IMR-90 (cell line): ENCODE measurements at regions not wholly inside any gene's neighbourhood (a gene's known extent, or its start where the extent isn't known, plus 50 kb on each side); places are given as distances from the start of the nearest gene placed in this dataset.

Source experiments
- ATAC-seq: fragments of 200-7000 bp; cut with Tn5 transposase; 2 replicates; pipeline ENCODE4 v1.9.1; 2020; ENCODE audit warnings: low read depth, mild to moderate bottlenecking, moderate library complexity
- BruUV-seq: library from RNA; stranded (reverse); fragments of 400-500 nt; replicated peaks from 2 replicates; lab custom pipeline; 2021; lab: Mats Ljungman, UMichigan
- CTCF ChIA-PET: fragments of 300-600 bp; formaldehyde crosslinking; extraction: SDS; loops from one replicate; lab custom pipeline; 2021; ENCODE audit warnings: antibody characterized with exemption; lab: Yijun Ruan, JAX
- POLR2A ChIA-PET: fragments of 300-600 bp; sonication (Branson Sonifier 250); formaldehyde crosslinking; loops from one replicate; lab custom pipeline; 2022; ENCODE audit warnings: antibody characterized with exemption; ENCODE audit not compliant: unreplicated experiment; lab: Charles Lee
- DNase-seq: peaks from one replicate; pipeline ENCODE4 v3.0.0; 2013
- H2AFZ ChIP-seq: replicated peaks from 2 replicates; pipeline ENCODE3; 2013; ENCODE audit warnings: low read length, mild to moderate bottlenecking; ENCODE audit not compliant: poor library complexity
- H2AK5ac ChIP-seq: 2 replicates; pipeline ENCODE4 v1.6.1; 2013; ENCODE audit warnings: low read depth, low read length, inconsistent platforms
- H2AK9ac ChIP-seq: replicated peaks from 2 replicates; pipeline ENCODE3; 2013; ENCODE audit warnings: mild to moderate bottlenecking, low read depth, low read length, moderate library complexity; ENCODE audit not compliant: poor library complexity
- H2BK120ac ChIP-seq: 2 replicates; pipeline ENCODE4 v1.6.1; 2013; ENCODE audit warnings: low read depth, low read length, inconsistent platforms
- H2BK15ac ChIP-seq: 3 replicates; pipeline ENCODE4 v1.6.1; 2013; ENCODE audit warnings: low read depth, low read length, inconsistent platforms
- H2BK20ac ChIP-seq: 2 replicates; pipeline ENCODE4 v1.6.1; 2013; ENCODE audit warnings: low read depth, mild to moderate bottlenecking, inconsistent platforms, low read length, moderate library complexity
- H2BK5ac ChIP-seq: 2 replicates; pipeline ENCODE4 v1.6.1; 2013; ENCODE audit warnings: mild to moderate bottlenecking, low read depth, low read length, inconsistent platforms; ENCODE audit not compliant: poor library complexity, severe bottlenecking
- H3K14ac ChIP-seq: replicated peaks from 2 replicates; pipeline ENCODE4 v1.6.1; 2013; ENCODE audit warnings: low read depth, low read length, inconsistent platforms
- H3K18ac ChIP-seq: 2 replicates; pipeline ENCODE4 v1.6.1; 2013; ENCODE audit warnings: low read depth, low read length, control low read depth
- H3K23ac ChIP-seq: 2 replicates; pipeline ENCODE4 v1.6.1; 2013; ENCODE audit warnings: low read depth, low read length, inconsistent platforms
- H3K27ac ChIP-seq: 2 replicates; pipeline ENCODE4 v1.5.1; 2013; ENCODE audit warnings: mild to moderate bottlenecking, control low read depth, low read length; ENCODE audit not compliant: insufficient read depth
- H3K27me3 ChIP-seq: 2 replicates; pipeline ENCODE4 v1.6.1; 2013; ENCODE audit warnings: low read length; ENCODE audit not compliant: control insufficient read depth, insufficient read depth
- H3K36me3 ChIP-seq: 2 replicates; pipeline ENCODE4 v1.6.1; 2013; ENCODE audit warnings: low read length, mixed read lengths; ENCODE audit not compliant: control insufficient read depth, insufficient read depth
- H3K4ac ChIP-seq: 2 replicates; pipeline ENCODE4 v1.6.1; 2013; ENCODE audit warnings: low read depth, low read length, inconsistent platforms
- H3K4me1 ChIP-seq: 2 replicates; pipeline ENCODE4 v1.6.1; 2013; ENCODE audit warnings: low read length, mixed read lengths; ENCODE audit not compliant: control insufficient read depth, insufficient read depth
- H3K4me2 ChIP-seq: 2 replicates; pipeline ENCODE4 v1.6.1; 2013; ENCODE audit warnings: low read depth, mild to moderate bottlenecking, control low read depth, low read length, moderate library complexity
- H3K4me3 ChIP-seq: 2 replicates; pipeline ENCODE4 v1.5.1; 2013; ENCODE audit warnings: low read depth, mild to moderate bottlenecking, control low read depth, low read length, moderate library complexity; ENCODE audit not compliant: insufficient read depth
- H3K56ac ChIP-seq: 2 replicates; pipeline ENCODE4 v1.6.1; 2013; ENCODE audit warnings: low read length, inconsistent platforms; ENCODE audit not compliant: insufficient read depth; ENCODE audit errors: extremely low read depth
- H3K79me1 ChIP-seq, 2 experiments: 2 replicates each; pipeline ENCODE4 v1.6.1; 2013; ENCODE audit warnings: low read length in 2 of 2, inconsistent platforms in 1 of 2, low read depth in 1 of 2
- H3K9ac ChIP-seq: 2 replicates; pipeline ENCODE4 v1.6.1; 2013; ENCODE audit warnings: low read depth, low read length, control low read depth
- H3K9me1 ChIP-seq: 2 replicates; pipeline ENCODE4 v1.6.1; 2013; ENCODE audit warnings: low read length, inconsistent platforms; ENCODE audit not compliant: insufficient read depth
- H3K9me3 ChIP-seq: 2 replicates; pipeline ENCODE4 v1.6.1; 2013; ENCODE audit warnings: low read length; ENCODE audit not compliant: control insufficient read depth, insufficient read depth
- H4K20me1 ChIP-seq: 2 replicates; pipeline ENCODE4 v1.6.1; 2013; ENCODE audit warnings: low read length, inconsistent platforms; ENCODE audit not compliant: insufficient read depth
- H4K5ac ChIP-seq: 2 replicates; pipeline ENCODE4 v1.6.1; 2013; ENCODE audit warnings: mild to moderate bottlenecking, low read depth, low read length, control low read depth
- H4K8ac ChIP-seq, 2 experiments: 2 replicates each; pipeline ENCODE4 v1.6.1; 2013; ENCODE audit warnings: low read depth in 2 of 2, low read length in 2 of 2, control low read depth in 1 of 2, inconsistent platforms in 1 of 2
- H4K91ac ChIP-seq: 2 replicates; pipeline ENCODE4 v1.6.1; 2013; ENCODE audit warnings: low read depth, low read length, inconsistent platforms; ENCODE audit not compliant: insufficient read depth
- CTCF ChIP-seq: conservative IDR thresholded peaks from 2 replicates; pipeline ENCODE4 v1.5.1; 2012; ENCODE audit warnings: mild to moderate bottlenecking, low read depth, low read length, improper control_type of control experiment
- FOS ChIP-seq: fragments of 150-350 bp; IDR thresholded peaks from 2 replicates; pipeline ENCODE4 v1.6.1; 2016; ENCODE audit warnings: low read depth, low read length
- MAZ ChIP-seq: IDR thresholded peaks from 2 replicates; pipeline ENCODE4 v1.6.1; 2012; ENCODE audit warnings: low read depth, mild to moderate bottlenecking, low read length, improper control_type of control experiment, moderate library complexity, borderline replicate concordance
- POLR2A ChIP-seq: IDR thresholded peaks from 2 replicates; pipeline ENCODE4 v1.6.1; 2012; ENCODE audit warnings: mild to moderate bottlenecking, low read depth, low read length
- RAD21 ChIP-seq: IDR thresholded peaks from 2 replicates; pipeline ENCODE4 v1.6.1; 2012; ENCODE audit warnings: low read length, improper control_type of control experiment
- SMC3 ChIP-seq: fragments of 150-350 bp; IDR thresholded peaks from 2 replicates; pipeline ENCODE4 v1.6.1; 2016; ENCODE audit warnings: low read depth, mild to moderate bottlenecking, antibody characterized with exemption, low read length, moderate library complexity
- USF2 ChIP-seq: fragments of 150-350 bp; IDR thresholded peaks from 2 replicates; pipeline ENCODE4 v1.6.1; 2017; ENCODE audit warnings: mild to moderate bottlenecking, antibody characterized with exemption, low read length, low read depth
- WGBS, 2 experiments: methylation state at CpG; one replicate each; pipeline versions ENCODE4 v1.1.5 to v1.1.7; 2013; ENCODE audit warnings: missing lambda C conversion rate in 2 of 2; ENCODE audit not compliant: insufficient read length in 1 of 2; ENCODE audit errors: extremely low coverage in 2 of 2; 5-methylcytosine and 5-hydroxymethylcytosine counted together
- dilution Hi-C: fragments of 300-500 bp; cut with HindIII; formaldehyde crosslinking; loops from one replicate; pipeline ENCODE4 v1.14.3; 2018; ENCODE audit warnings: low sequenced_read_pairs; ENCODE audit not compliant: unreplicated experiment
- in situ Hi-C: fragments of 300-500 bp; cut with MboI; formaldehyde crosslinking; loops from 3 replicates; pipeline ENCODE4 v1.14.3; 2019; ENCODE audit warnings: low sequenced_read_pairs, inconsistent platforms, mixed read lengths
- intact Hi-C: fragments of 100-400 bp; cut with micrococcal nuclease; formaldehyde crosslinking; loops from 2 replicates; pipeline ENCODE4 v1.10.0; 2022

GRCh38 chr7:42831718-42832522 is 80.0 kb downstream of the C7orf25 start:
- peak overlapping the region; percentile 43 for H2AK9ac ChIP-seq
- POLR2A ChIA-PET, result no interaction called here
- H3K36me3 ChIP-seq, result no peaks in the 10 kb centered on the region
- H2AK5ac ChIP-seq, result no peak overlapping the region; the same call in 1 of the 2 replicates
- H3K9me3 ChIP-seq, result no peaks in the 10 kb centered on the region
- no peak overlapping the region; the same call in 1 of the 2 replicates for H3K14ac ChIP-seq
- H3K27me3 ChIP-seq, result peaks cover 11% of the 10 kb centered on the region
- H3K9ac ChIP-seq, result no peak overlapping the region
- H3K4me1 ChIP-seq, result peaks cover 8% of the 10 kb centered on the region; the same call in 1 of the 2 replicates
- no peak overlapping the region for H3K27ac ChIP-seq
- no peak overlapping the region; the same call in 1 of the 2 replicates for H3K23ac ChIP-seq
- no peaks in the 10 kb centered on the region for H4K20me1 ChIP-seq
- CTCF ChIA-PET, result interaction anchor here (1.1 to 2.0 kb wide), 4 partner anchors 11 to 891 kb away, joined by 5 to 8 read pairs (median 6); no protein-coding TSS in a partner anchor
- H3K79me1 ChIP-seq, result no peaks in the 10 kb centered on the region
- no peak overlapping the region for H3K4me3 ChIP-seq
- in situ Hi-C loops (loop anchor here (5.0 to 25.0 kb wide), 2 partner anchors 885 to 1045 kb away; no protein-coding TSS in a partner anchor), dilution Hi-C loops (no loop called here), intact Hi-C loops (loop anchor here (1.0 to 5.0 kb wide), 3 partner anchors 595 to 889 kb away; partner anchors contain the start of gene GLI3)
- H2BK15ac ChIP-seq, result no peak overlapping the region
- WGBS, 2 experiments, result no CpG with 5 or more reads among the region's 9 CpGs
- no peak overlapping the region for H4K8ac ChIP-seq
- ATAC-seq (peak; percentile 87), DNase-seq (peak; percentile 36)
- H3K4ac ChIP-seq, result no peak overlapping the region
- no peak overlapping the region for H2BK20ac ChIP-seq
- H3K4me2 ChIP-seq, result peak overlapping the region; percentile 69
- no peak overlapping the region for H4K5ac ChIP-seq
- TF ChIP-seq FOS (no peak), SMC3 (peak; percentile 43), RAD21 (peak; percentile 53), CTCF (peak; percentile 58), POLR2A (no peak), USF2 (no peak), MAZ (no peak)
- H3K56ac ChIP-seq, result no peak overlapping the region
- no peaks in the 10 kb centered on the region for H3K9me1 ChIP-seq
- H2AFZ ChIP-seq, result peak overlapping the region; percentile 76
- H3K18ac ChIP-seq, result no peak overlapping the region
- H2BK120ac ChIP-seq, result no peak overlapping the region; the same call in 1 of the 2 replicates
- BruUV-seq, result no TSS peak
- no peak overlapping the region for H4K91ac ChIP-seq
- H2BK5ac ChIP-seq, result no peak overlapping the region
